ENCODE measurements at regions not wholly inside any gene's neighbourhood (a gene's known extent, or its start where the extent isn't known, plus 50 kb on each side); places are given as distances from the start of the nearest gene placed in this dataset.
"Not testable (repeated sequence)": the region's sequence is repeated elsewhere in the genome, so short reads cannot be mapped to it uniquely, and the experiment has no call there.

DNA sequence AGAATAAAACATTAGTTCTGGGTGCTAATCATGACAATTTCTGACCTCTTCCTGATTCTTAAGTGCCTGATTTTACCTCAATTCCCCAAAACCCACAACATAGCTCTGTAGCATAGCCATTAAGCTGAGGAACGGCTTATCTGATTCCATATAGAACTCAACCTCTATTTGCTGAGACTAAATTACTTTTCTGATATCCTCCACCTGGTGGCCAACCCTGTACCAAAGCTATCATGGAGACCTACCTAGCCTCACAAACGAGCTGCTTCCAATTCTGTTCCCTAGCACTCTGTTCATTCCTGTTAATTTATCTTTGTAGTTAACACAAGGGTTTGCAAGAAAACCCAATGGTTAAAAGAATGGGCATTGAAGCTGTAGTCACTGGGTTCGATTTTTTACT lies 245.2 kb downstream of the PLOD2 start:
- Mint-ChIP-seq H3K4me3 (ENCODE audit: unreplicated experiment) (no peak overlapping the region), H3K27me3 (ENCODE audit: low read depth, unreplicated experiment) (no peaks in the 10 kb centered on the region), H3K27ac (ENCODE audit: unreplicated experiment) (no peak overlapping the region), H3K36me3 (ENCODE audit: low read depth, unreplicated experiment) (no peaks in the 10 kb centered on the region), H3K4me1 (ENCODE audit: low read depth, unreplicated experiment) (no peaks in the 10 kb centered on the region), H3K9me3 (ENCODE audit: unreplicated experiment) (peaks cover 10% of the 10 kb centered on the region)
- DNase-seq (ENCODE audit: low read depth), result no peak
- Histone ChIP-seq H2AFZ (ENCODE audit: low read depth, low read length) (no peak overlapping the region), H3K4me2 (ENCODE audit: low read length) (no peak overlapping the region), H3K4me3 (ENCODE audit: insufficient read depth, low read depth, low read length) (no peak overlapping the region), H3K36me3 (ENCODE audit: insufficient read depth, low read length) (no peaks in the 10 kb centered on the region), H4K20me1 (ENCODE audit: insufficient read depth, low read length) (no peaks in the 10 kb centered on the region), H3K9ac (ENCODE audit: low read length) (no peak overlapping the region), H3K27me3 (ENCODE audit: insufficient read depth, low read length) (no peaks in the 10 kb centered on the region), H3K9me3 (ENCODE audit: insufficient read depth, low read depth, low read length) (no peaks in the 10 kb centered on the region), H3K4me1 (ENCODE audit: insufficient read depth, low read length) (no peaks in the 10 kb centered on the region), H3K79me2 (ENCODE audit: insufficient read depth, low read length) (no peaks in the 10 kb centered on the region), H3K27ac (ENCODE audit: low read depth, low read length) (no peak overlapping the region)
- no peak for FAIRE-seq
- TF ChIP-seq EZH2 (IDR thresholded peaks at IDR 0.05; ENCODE audit: insufficient read depth, low read length), result no peak
- TF ChIP-seq, protein P1, sequence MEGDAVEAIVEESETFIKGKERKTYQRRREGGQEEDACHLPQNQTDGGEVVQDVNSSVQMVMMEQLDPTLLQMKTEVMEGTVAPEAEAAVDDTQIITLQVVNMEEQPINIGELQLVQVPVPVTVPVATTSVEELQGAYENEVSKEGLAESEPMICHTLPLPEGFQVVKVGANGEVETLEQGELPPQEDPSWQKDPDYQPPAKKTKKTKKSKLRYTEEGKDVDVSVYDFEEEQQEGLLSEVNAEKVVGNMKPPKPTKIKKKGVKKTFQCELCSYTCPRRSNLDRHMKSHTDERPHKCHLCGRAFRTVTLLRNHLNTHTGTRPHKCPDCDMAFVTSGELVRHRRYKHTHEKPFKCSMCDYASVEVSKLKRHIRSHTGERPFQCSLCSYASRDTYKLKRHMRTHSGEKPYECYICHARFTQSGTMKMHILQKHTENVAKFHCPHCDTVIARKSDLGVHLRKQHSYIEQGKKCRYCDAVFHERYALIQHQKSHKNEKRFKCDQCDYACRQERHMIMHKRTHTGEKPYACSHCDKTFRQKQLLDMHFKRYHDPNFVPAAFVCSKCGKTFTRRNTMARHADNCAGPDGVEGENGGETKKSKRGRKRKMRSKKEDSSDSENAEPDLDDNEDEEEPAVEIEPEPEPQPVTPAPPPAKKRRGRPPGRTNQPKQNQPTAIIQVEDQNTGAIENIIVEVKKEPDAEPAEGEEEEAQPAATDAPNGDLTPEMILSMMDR (IDR thresholded peaks at IDR 0.05; ENCODE audit: insufficient read depth, low read depth, low read length), result no peak

DNA sequence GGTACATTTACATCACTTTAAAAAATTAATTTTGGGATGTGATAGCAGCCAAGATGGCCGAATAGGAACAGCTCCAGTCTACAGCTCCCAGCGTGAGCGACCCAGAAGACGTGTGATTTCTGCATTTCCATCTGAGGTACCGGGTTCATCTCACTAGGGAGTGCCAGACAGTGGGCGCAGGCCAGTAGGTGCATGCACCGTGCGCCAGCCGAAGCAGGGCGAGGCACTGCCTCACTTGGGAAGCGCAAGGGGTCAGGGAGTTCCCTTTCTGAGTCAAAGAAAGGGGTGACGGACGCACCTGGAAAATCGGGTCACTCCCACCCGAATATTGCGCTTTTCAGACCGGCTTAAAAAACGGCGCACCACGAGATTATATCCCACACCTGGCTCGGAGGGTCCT lies 233.2 kb downstream of the PLOD2 start:
- not testable (repeated sequence) for H3K4me3 ChIP-seq (ENCODE audit: insufficient read depth, low read depth, low read length); H3K36me3 ChIP-seq (ENCODE audit: insufficient read depth, low read length); H3K27ac Mint-ChIP-seq (ENCODE audit: unreplicated experiment); H3K4me3 Mint-ChIP-seq (ENCODE audit: unreplicated experiment); H3K4me1 Mint-ChIP-seq (ENCODE audit: low read depth, unreplicated experiment); DNase-seq (ENCODE audit: low read depth); H2AFZ ChIP-seq (ENCODE audit: low read depth, low read length); FAIRE-seq; H3K9me3 Mint-ChIP-seq (ENCODE audit: unreplicated experiment); H3K4me1 ChIP-seq (ENCODE audit: insufficient read depth, low read length); H3K27me3 Mint-ChIP-seq (ENCODE audit: low read depth, unreplicated experiment); H4K20me1 ChIP-seq (ENCODE audit: insufficient read depth, low read length); H3K9ac ChIP-seq (ENCODE audit: low read length); H3K27me3 ChIP-seq (ENCODE audit: insufficient read depth, low read length); H3K9me3 ChIP-seq (ENCODE audit: insufficient read depth, low read depth, low read length); H3K27ac ChIP-seq (ENCODE audit: low read depth, low read length); H3K79me2 ChIP-seq (ENCODE audit: insufficient read depth, low read length); H3K36me3 Mint-ChIP-seq (ENCODE audit: low read depth, unreplicated experiment); H3K4me2 ChIP-seq (ENCODE audit: low read length)

DNA sequence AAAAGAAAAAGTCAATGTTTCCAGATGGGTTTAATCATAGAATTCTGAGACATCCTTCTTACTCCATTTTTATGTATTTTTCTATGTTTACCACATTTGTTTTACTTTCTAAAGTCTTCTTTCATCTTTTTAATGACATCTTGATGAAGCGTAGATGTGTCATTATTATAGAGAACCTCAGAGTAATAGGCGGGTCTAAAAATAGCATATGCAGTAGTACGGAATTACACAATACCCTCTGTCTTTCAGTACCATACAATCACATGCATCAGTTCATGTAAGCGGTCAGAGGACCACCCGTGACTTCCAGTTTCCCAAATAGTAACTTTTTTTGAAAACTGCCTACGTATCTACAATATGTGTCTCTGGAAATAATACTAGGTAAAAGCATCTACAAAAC lies 224.0 kb downstream of the PLOD2 start:
- no peaks in the 10 kb centered on the region for H3K9me3 Mint-ChIP-seq (ENCODE audit: unreplicated experiment)

More for the DNA sequence above, 224.0 kb downstream of the PLOD2 start:
- Histone ChIP-seq H3K36me3 (ENCODE audit: insufficient read depth, low read length) (no peaks in the 10 kb centered on the region), H3K27me3 (ENCODE audit: insufficient read depth, low read length) (no peaks in the 10 kb centered on the region), H3K4me2 (ENCODE audit: low read length) (no peak overlapping the region), H3K4me1 (ENCODE audit: insufficient read depth, low read length) (no peaks in the 10 kb centered on the region), H3K9ac (ENCODE audit: low read length) (no peak overlapping the region), H3K4me3 (ENCODE audit: insufficient read depth, low read depth, low read length) (no peak overlapping the region), H3K79me2 (ENCODE audit: insufficient read depth, low read length) (no peaks in the 10 kb centered on the region), H3K9me3 (ENCODE audit: insufficient read depth, low read depth, low read length) (no peaks in the 10 kb centered on the region), H4K20me1 (ENCODE audit: insufficient read depth, low read length) (no peaks in the 10 kb centered on the region), H3K27ac (ENCODE audit: low read depth, low read length) (no peak overlapping the region), H2AFZ (ENCODE audit: low read depth, low read length) (no peak overlapping the region)
- Mint-ChIP-seq H3K36me3 (ENCODE audit: low read depth, unreplicated experiment) (no peaks in the 10 kb centered on the region), H3K4me3 (ENCODE audit: unreplicated experiment) (no peak overlapping the region), H3K27me3 (ENCODE audit: low read depth, unreplicated experiment) (no peaks in the 10 kb centered on the region), H3K4me1 (ENCODE audit: low read depth, unreplicated experiment) (no peaks in the 10 kb centered on the region), H3K27ac (ENCODE audit: unreplicated experiment) (no peak overlapping the region)
- no peak for TF ChIP-seq EZH2 (IDR thresholded peaks at IDR 0.05; ENCODE audit: insufficient read depth, low read length)
- TF ChIP-seq, protein P1 (IDR thresholded peaks at IDR 0.05; ENCODE audit: insufficient read depth, low read depth, low read length), result no peak
- peak; percentile 46 for DNase-seq (ENCODE audit: low read depth)
- FAIRE-seq, result no peak

Measured in astrocyte (in vitro differentiated cells and primary cell).